Transverse colon (tissue), 4 donors: ENCODE measurements at regions not wholly inside any gene's neighbourhood (a gene's known extent, or its start where the extent isn't known, plus 50 kb on each side); places are given as distances from the start of the nearest gene placed in this dataset.
A peak's percentile ranks its signal among the peaks of the same experiment; 100 is the strongest.

Source experiments
- DNase-seq: peaks from one replicate; pipeline ENCODE4 v3.0.0-alpha.2; 2019
- H3K27ac ChIP-seq, 4 donors: fragments of 200-600 bp; sonication (generic); 2 replicates each; pipeline ENCODE4 v1.5.1; 2016 to 2018; ENCODE audit warnings: inconsistent platforms in 4 of 4
- H3K27me3 ChIP-seq: fragments of 200-600 bp; sonication (generic); 2 replicates; pipeline ENCODE4 v1.5.1; 2017; ENCODE audit warnings: inconsistent platforms
- H3K36me3 ChIP-seq, 4 donors: fragments of 200-600 bp; sonication (generic); 2 replicates each; pipeline ENCODE4 v1.5.1; 2017 to 2019; ENCODE audit warnings: inconsistent platforms in 4 of 4
- H3K4me1 ChIP-seq, 4 donors: fragments of 200-600 bp; sonication (generic); 2 replicates each; pipeline ENCODE4 v1.5.1; 2017 to 2020; ENCODE audit warnings: inconsistent platforms in 4 of 4
- H3K4me3 ChIP-seq, 4 donors: fragments of 200-600 bp; sonication (generic); 1 replicate in 1 of 4; 2 replicates in 3 of 4; pipeline versions ENCODE4 v1.5.1 to v1.6.1; 2017 to 2019; ENCODE audit warnings: inconsistent platforms in 4 of 4
- H3K9me3 ChIP-seq, 2 donors: fragments of 200-600 bp; sonication (generic); 2 replicates each; pipeline ENCODE4 v1.5.1; 2017 to 2019; ENCODE audit warnings: inconsistent platforms in 2 of 2
- CTCF ChIP-seq, 5 experiments: fragments of 200-600 bp in 3 of 5; fragments of 450-650 bp in 2 of 5; sonication (generic) in 3 of 5; IDR thresholded peaks; 1 replicate in 2 of 5; 2 replicates in 3 of 5; pipeline ENCODE4 v1.5.1; 2016 to 2017; ENCODE audit warnings: antibody characterized with exemption in 5 of 5, inconsistent platforms in 3 of 5, mild to moderate bottlenecking in 2 of 5, moderate library complexity in 1 of 5
- EP300 ChIP-seq: sonication (generic); formaldehyde crosslinking; IDR thresholded peaks from one replicate; pipeline ENCODE4 v1.6.1; 2017; ENCODE audit warnings: antibody characterized with exemption, low read depth
- POLR2A ChIP-seq: fragments of 450-650 bp; IDR thresholded peaks from one replicate; pipeline ENCODE4 v1.6.1; 2016; ENCODE audit warnings: antibody characterized with exemption, mild to moderate bottlenecking, moderate library complexity
- POLR2AphosphoS5 ChIP-seq, 3 donors: sonication (generic); formaldehyde crosslinking; IDR thresholded peaks; one replicate each; pipeline ENCODE4 v1.6.1; 2016; ENCODE audit warnings: antibody characterized with exemption in 3 of 3
- WGBS, 2 donors: methylation state at CpG; one replicate each; pipeline ENCODE4 v1.1.5; 2018; ENCODE audit warnings: low coverage in 1 of 2; 5-methylcytosine and 5-hydroxymethylcytosine counted together
- in situ Hi-C, 4 donors: fragments of 200-750 bp; cut with MboI; loops; one replicate each; pipeline versions ENCODE4 v1.15.0 to v1.15.1; 2017; ENCODE audit warnings: low sequenced_read_pairs in 3 of 4, low pct_ligation_motif_present in 1 of 4, low pct_unique_long_range_greater_than_20kb in 1 of 4
- intact Hi-C: fragments of 100-400 bp; cut with DNase I; formaldehyde crosslinking; loops from one replicate; pipeline ENCODE4 v1.15.1; 2023; ENCODE audit warnings: low total_unique reads

GRCh38 chr2:107712857-107713256 lies 113.8 kb upstream of the RGPD4 start:
- WGBS, 2 donors, result 13 to 40% methylated on average over 6 of the region's 6 CpGs
- no peak for TF ChIP-seq EP300
- TF ChIP-seq POLR2A, result no peak
- no peak for TF ChIP-seq CTCF (IDR thresholded peaks at IDR 0.05)
- no peak for TF ChIP-seq POLR2AphosphoS5 (IDR thresholded peaks at IDR 0.05)
- Histone ChIP-seq H3K36me3 (no peaks in the 10 kb centered on the region), H3K9me3 (no peaks in the 10 kb centered on the region), H3K4me3 (peak overlapping the region in 1 of 4 donors; percentile 16), H3K27ac (no peak overlapping the region), H3K27me3 (no peaks in the 10 kb centered on the region), H3K4me1 (no peaks in the 10 kb centered on the region)
- in situ Hi-C loops (no loop called here), intact Hi-C loops (no loop called here)
- no peak for DNase-seq

- Histone ChIP-seq H3K27ac (no peak overlapping the region), H3K36me3 (no peaks in the 10 kb centered on the region), H3K4me3 (no peak overlapping the region), H3K27me3 (no peaks in the 10 kb centered on the region), H3K4me1 (no peaks in the 10 kb centered on the region), H3K9me3 (no peaks in the 10 kb centered on the region)
- TF ChIP-seq CTCF (IDR thresholded peaks at IDR 0.05) (no peak), EP300 (no peak), POLR2A (no peak), POLR2AphosphoS5 (IDR thresholded peaks at IDR 0.05) (no peak)
- no peak for DNase-seq
- in situ Hi-C loops (no loop called here), intact Hi-C loops (no loop called here)
- 51 to 60% methylated on average over 5 of the region's 5 CpGs for WGBS, 2 donors
These were observed 109.0 kb upstream of the RGPD4 start for GRCh38 chr2:107717661-107718060.

GRCh38 chr2:107719141-107719540 lies 107.6 kb upstream of the RGPD4 start:
- no peak overlapping the region for H3K27ac ChIP-seq
- no peaks in the 10 kb centered on the region for H3K36me3 ChIP-seq
- in situ Hi-C loops (no loop called here), intact Hi-C loops (no loop called here)
- H3K4me3 ChIP-seq, result no peak overlapping the region
- H3K27me3 ChIP-seq, result no peaks in the 10 kb centered on the region
- no peak for TF ChIP-seq CTCF (IDR thresholded peaks at IDR 0.05)
- H3K4me1 ChIP-seq, result no peaks in the 10 kb centered on the region
- DNase-seq, result no peak
- 85 to 92% methylated on average over 3 of the region's 3 CpGs for WGBS, 2 donors
- no peaks in the 10 kb centered on the region for H3K9me3 ChIP-seq

GRCh38 chr2:107719836-107720235 lies 106.9 kb upstream of the RGPD4 start:
- H3K9me3 ChIP-seq, result no peaks in the 10 kb centered on the region
- no peaks in the 10 kb centered on the region for H3K27me3 ChIP-seq
- no peak overlapping the region for H3K4me3 ChIP-seq
- no peak for TF ChIP-seq EP300
- no peak for TF ChIP-seq POLR2A
- no peak for TF ChIP-seq POLR2AphosphoS5 (IDR thresholded peaks at IDR 0.05)
- TF ChIP-seq CTCF (IDR thresholded peaks at IDR 0.05), result no peak
- no peak for DNase-seq
- intact Hi-C loops (no loop called here), in situ Hi-C loops (no loop called here)
- H3K36me3 ChIP-seq, result no peaks in the 10 kb centered on the region
- no peak overlapping the region for H3K27ac ChIP-seq
- H3K4me1 ChIP-seq, result no peaks in the 10 kb centered on the region
- 48 to 60% methylated on average over 1 to 7 of the region's 7 CpGs for WGBS, 2 donors
